Lung (tissue), 11 donors: ENCODE measurements at regions not wholly inside any gene's neighbourhood (a gene's known extent, or its start where the extent isn't known, plus 50 kb on each side); places are given as distances from the start of the nearest gene placed in this dataset.

Experiments used
- ATAC-seq: fragments of 200-7000 bp; cut with Tn5 transposase; one replicate; pipeline ENCODE4 v1.9.1; 2020; ENCODE audit warnings: moderate number of reproducible peaks; ENCODE audit not compliant: insufficient read depth, low FRiP score
- DNase-seq, 3 donors: peaks; one replicate each; pipeline ENCODE4 v3.0.0-alpha.2; 2013 to 2017
- H3K27ac ChIP-seq, 2 donors: one replicate each; pipeline ENCODE4 v1.5.1; 2013; ENCODE audit warnings: mild to moderate bottlenecking in 2 of 2, moderate library complexity in 2 of 2, control low read depth in 1 of 2, inconsistent platforms in 1 of 2, low read depth in 1 of 2, low read length in 1 of 2
- H3K27me3 ChIP-seq, 3 donors: one replicate each; pipeline ENCODE4 v1.5.1; 2013; ENCODE audit warnings: low read length in 2 of 3; ENCODE audit not compliant: control insufficient read depth in 3 of 3, insufficient read depth in 3 of 3
- H3K36me3 ChIP-seq, 4 donors: one replicate each; pipeline ENCODE4 v1.5.1; 2013; ENCODE audit warnings: low read length in 4 of 4, mild to moderate bottlenecking in 1 of 4, moderate library complexity in 1 of 4; ENCODE audit not compliant: control insufficient read depth in 4 of 4, insufficient read depth in 4 of 4
- H3K4me1 ChIP-seq, 5 donors: one replicate each; pipeline ENCODE4 v1.5.1; 2013; ENCODE audit warnings: low read length in 5 of 5, mild to moderate bottlenecking in 2 of 5, moderate library complexity in 1 of 5; ENCODE audit not compliant: control insufficient read depth in 5 of 5, insufficient read depth in 5 of 5
- H3K4me3 ChIP-seq: one replicate; pipeline ENCODE4 v1.5.1; 2013; ENCODE audit warnings: mild to moderate bottlenecking, control low read depth, moderate library complexity
- H3K9ac ChIP-seq, 2 donors: one replicate each; pipeline ENCODE4 v1.5.1; 2013; ENCODE audit warnings: low read length in 2 of 2, control low read depth in 1 of 2; ENCODE audit not compliant: insufficient read depth in 1 of 2
- H3K9me3 ChIP-seq, 4 donors: one replicate each; pipeline ENCODE4 v1.5.1; 2013; ENCODE audit warnings: low read length in 3 of 4, mild to moderate bottlenecking in 1 of 4, moderate library complexity in 1 of 4; ENCODE audit not compliant: control insufficient read depth in 4 of 4, insufficient read depth in 3 of 4
- CTCF ChIP-seq: IDR thresholded peaks from 2 replicates; pipeline ENCODE4 v1.5.1; 2012; ENCODE audit warnings: mild to moderate bottlenecking; ENCODE audit errors: control extremely low read depth, extremely low read depth
- WGBS, 2 donors: extraction: QIAGEN DNeasy Blood & Tissue Kit; methylation state at CpG; one replicate each; pipeline ENCODE4 v1.1.7; 2013; 5-methylcytosine and 5-hydroxymethylcytosine counted together
- donor health status: control.
- donor health status: control.
- donor health status: Bipolar disorder and iron deficiency.
- donor health status: healthy.
- donor health status: DM: yes; HTN: yes; CAD: no.

- WGBS, 2 donors: 71 to 78% methylated on average over 3 of the region's 3 CpGs
- H3K36me3 ChIP-seq: no peaks in the 10 kb centered on the region
- H3K27ac ChIP-seq: no peak overlapping the region
- ATAC-seq (no peak), DNase-seq (no peak)
- no peak for TF ChIP-seq CTCF
- H3K9me3 ChIP-seq: no peaks in the 10 kb centered on the region
- no peaks in the 10 kb centered on the region for H3K27me3 ChIP-seq
- H3K9ac ChIP-seq: no peak overlapping the region
- H3K4me3 ChIP-seq: no peak overlapping the region
- H3K4me1 ChIP-seq: no peaks in the 10 kb centered on the region
Observed at GRCh38 chr13:81781471-81781870, 1440.5 kb upstream of the SPRY2 start.

- Histone ChIP-seq H3K27ac (no peak overlapping the region), H3K9ac (no peak overlapping the region), H3K4me1 (no peaks in the 10 kb centered on the region), H3K36me3 (no peaks in the 10 kb centered on the region), H3K27me3 (no peaks in the 10 kb centered on the region), H3K4me3 (no peak overlapping the region), H3K9me3 (no peaks in the 10 kb centered on the region)
- no peak for TF ChIP-seq CTCF
- ATAC-seq (no peak), DNase-seq (no peak)
Observed at GRCh38 chr13:81779876-81780275, 1439.0 kb upstream of the SPRY2 start.

GRCh38 chr13:81778350-81778749, 1437.4 kb upstream of the SPRY2 start:
- no peak overlapping the region for H3K27ac ChIP-seq
- no peaks in the 10 kb centered on the region for H3K36me3 ChIP-seq
- no peak for TF ChIP-seq CTCF
- 97 to 98% methylated on average over 1 of the region's 1 CpG for WGBS, 2 donors
- no peak overlapping the region for H3K9ac ChIP-seq
- H3K9me3 ChIP-seq: no peaks in the 10 kb centered on the region
- DNase-seq (no peak), ATAC-seq (no peak)
- no peaks in the 10 kb centered on the region for H3K4me1 ChIP-seq
- no peak overlapping the region for H3K4me3 ChIP-seq
- H3K27me3 ChIP-seq: no peaks in the 10 kb centered on the region

GRCh38 chr13:81773263-81773662, 1432.3 kb upstream of the SPRY2 start:
- H3K27me3 ChIP-seq: no peaks in the 10 kb centered on the region
- H3K36me3 ChIP-seq: no peaks in the 10 kb centered on the region
- H3K9ac ChIP-seq: no peak overlapping the region
- H3K27ac ChIP-seq: no peak overlapping the region
- H3K9me3 ChIP-seq: peaks cover 0 to 2% (median 0%) of the 10 kb centered on the region in 4 donors
- no peak for ATAC-seq
- no peak overlapping the region for H3K4me3 ChIP-seq
- WGBS, 2 donors: 40 to 69% methylated on average over 1 of the region's 1 CpG
- TF ChIP-seq CTCF: no peak
- no peaks in the 10 kb centered on the region for H3K4me1 ChIP-seq
- DNase-seq: peak in 2 of 3 donors; percentile 0 to 3
